BE2C (cell line): ENCODE measurements at regions not wholly inside any gene's neighbourhood (a gene's known extent, or its start where the extent isn't known, plus 50 kb on each side); places are given as distances from the start of the nearest gene placed in this dataset.

ENCODE experiments used
- DNase-seq: peaks from one replicate; pipeline ENCODE4 v3.0.0-alpha.2; 2020
- H3K27me3 ChIP-seq: fragments of 250-450 bp; sonication (Bioruptor Pico); 2 replicates; pipeline ENCODE4 v1.5.1; 2020; ENCODE audit warnings: mild to moderate bottlenecking
- H3K36me3 ChIP-seq: fragments of 250-450 bp; sonication (Bioruptor Pico); 2 replicates; pipeline ENCODE4 v1.5.1; 2020; ENCODE audit warnings: mild to moderate bottlenecking
- H3K4me1 ChIP-seq: fragments of 250-450 bp; sonication (Bioruptor Pico); 2 replicates; pipeline ENCODE4 v1.5.1; 2020
- H3K4me3 ChIP-seq: 2 replicates; pipeline ENCODE4 v1.5.1; 2011; ENCODE audit warnings: low read depth, low read length
- H3K9me3 ChIP-seq: fragments of 250-450 bp; sonication (Bioruptor Pico); 2 replicates; pipeline ENCODE4 v1.5.1; 2020
- TF ChIP-seq, protein P1 (sequence below): IDR thresholded peaks from 2 replicates; pipeline ENCODE4 v1.5.1; 2012; ENCODE audit warnings: mild to moderate bottlenecking, low read depth, low read length

GRCh38 chr4:59341506-59341905 is 1858.6 kb upstream of the ADGRL3 start:
- Histone ChIP-seq H3K9me3 (no peaks in the 10 kb centered on the region), H3K27me3 (no peaks in the 10 kb centered on the region), H3K36me3 (no peaks in the 10 kb centered on the region), H3K4me3 (no peak overlapping the region), H3K4me1 (no peaks in the 10 kb centered on the region)
- DNase-seq: no peak
- TF ChIP-seq, protein P1, sequence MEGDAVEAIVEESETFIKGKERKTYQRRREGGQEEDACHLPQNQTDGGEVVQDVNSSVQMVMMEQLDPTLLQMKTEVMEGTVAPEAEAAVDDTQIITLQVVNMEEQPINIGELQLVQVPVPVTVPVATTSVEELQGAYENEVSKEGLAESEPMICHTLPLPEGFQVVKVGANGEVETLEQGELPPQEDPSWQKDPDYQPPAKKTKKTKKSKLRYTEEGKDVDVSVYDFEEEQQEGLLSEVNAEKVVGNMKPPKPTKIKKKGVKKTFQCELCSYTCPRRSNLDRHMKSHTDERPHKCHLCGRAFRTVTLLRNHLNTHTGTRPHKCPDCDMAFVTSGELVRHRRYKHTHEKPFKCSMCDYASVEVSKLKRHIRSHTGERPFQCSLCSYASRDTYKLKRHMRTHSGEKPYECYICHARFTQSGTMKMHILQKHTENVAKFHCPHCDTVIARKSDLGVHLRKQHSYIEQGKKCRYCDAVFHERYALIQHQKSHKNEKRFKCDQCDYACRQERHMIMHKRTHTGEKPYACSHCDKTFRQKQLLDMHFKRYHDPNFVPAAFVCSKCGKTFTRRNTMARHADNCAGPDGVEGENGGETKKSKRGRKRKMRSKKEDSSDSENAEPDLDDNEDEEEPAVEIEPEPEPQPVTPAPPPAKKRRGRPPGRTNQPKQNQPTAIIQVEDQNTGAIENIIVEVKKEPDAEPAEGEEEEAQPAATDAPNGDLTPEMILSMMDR: no peak

DNA sequence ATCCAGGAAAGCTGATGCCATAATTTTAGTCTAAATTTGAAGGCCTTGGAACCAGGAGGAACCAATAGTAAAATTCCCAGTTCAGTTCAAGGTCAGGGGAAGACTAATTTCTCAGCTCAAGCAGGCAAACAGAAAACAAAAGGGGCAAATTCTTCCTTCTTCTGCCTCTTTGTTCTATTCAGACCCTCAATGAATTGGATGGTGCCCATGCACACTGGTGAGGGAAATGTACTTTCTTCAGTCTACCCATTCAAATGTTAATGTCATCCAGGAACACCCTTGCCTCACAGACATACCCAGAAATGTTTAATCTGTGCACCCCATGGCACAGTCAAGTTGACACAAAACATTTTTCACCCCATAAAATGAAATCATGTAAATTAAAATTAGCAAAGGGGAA is 1851.2 kb upstream of the ADGRL3 start:
- no peaks in the 10 kb centered on the region for H3K27me3 ChIP-seq
- H3K9me3 ChIP-seq: no peaks in the 10 kb centered on the region
- no peak overlapping the region for H3K4me3 ChIP-seq
- H3K4me1 ChIP-seq: no peaks in the 10 kb centered on the region
- TF ChIP-seq, protein P1: no peak
- H3K36me3 ChIP-seq: no peaks in the 10 kb centered on the region
- DNase-seq: no peak

DNA sequence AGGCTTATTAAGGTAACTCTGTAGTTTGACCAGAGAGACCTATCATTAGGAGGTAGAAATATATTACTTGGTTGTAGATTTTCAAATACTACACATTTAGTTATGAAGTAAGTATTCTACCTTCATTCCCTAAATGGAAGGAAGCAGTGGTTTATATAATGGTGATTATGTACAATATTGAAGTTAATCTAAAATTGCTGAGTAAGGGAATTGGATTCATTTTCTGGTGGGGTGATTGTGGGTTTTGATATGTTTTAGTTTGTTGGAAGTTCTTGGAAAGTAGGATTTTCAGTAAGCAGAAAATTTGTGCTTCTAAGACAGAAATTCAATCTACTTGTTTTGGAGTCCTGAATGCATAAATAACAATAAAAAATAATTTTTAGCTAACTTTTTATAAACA is 1830.9 kb upstream of the ADGRL3 start:
- Histone ChIP-seq H3K4me1 (no peaks in the 10 kb centered on the region), H3K4me3 (no peak overlapping the region), H3K9me3 (no peaks in the 10 kb centered on the region), H3K36me3 (no peaks in the 10 kb centered on the region), H3K27me3 (no peaks in the 10 kb centered on the region)
- TF ChIP-seq, protein P1: no peak
- no peak for DNase-seq

GRCh38 chr4:59374416-59374815 is 1825.7 kb upstream of the ADGRL3 start:
- no peak for DNase-seq
- no peaks in the 10 kb centered on the region for H3K4me1 ChIP-seq
- H3K9me3 ChIP-seq: peaks cover 3% of the 10 kb centered on the region; the same call in 1 of the 2 replicates
- TF ChIP-seq, protein P1: no peak
- H3K36me3 ChIP-seq: no peaks in the 10 kb centered on the region
- H3K4me3 ChIP-seq: no peak overlapping the region
- no peaks in the 10 kb centered on the region for H3K27me3 ChIP-seq

GRCh38 chr4:59380841-59381366 is 1819.2 kb upstream of the ADGRL3 start:
- H3K9me3 ChIP-seq: peaks cover 3% of the 10 kb centered on the region; the same call in 1 of the 2 replicates
- H3K27me3 ChIP-seq: no peaks in the 10 kb centered on the region
- H3K36me3 ChIP-seq: no peaks in the 10 kb centered on the region
- TF ChIP-seq, protein P1: no peak
- no peak overlapping the region for H3K4me3 ChIP-seq
- no peaks in the 10 kb centered on the region for H3K4me1 ChIP-seq
- DNase-seq: no peak

- H3K4me1 ChIP-seq: no peaks in the 10 kb centered on the region
- no peak for DNase-seq
- no peaks in the 10 kb centered on the region for H3K36me3 ChIP-seq
- no peaks in the 10 kb centered on the region for H3K27me3 ChIP-seq
- TF ChIP-seq, protein P1: no peak
- H3K4me3 ChIP-seq: no peak overlapping the region
- peaks cover 3% of the 10 kb centered on the region; the same call in 1 of the 2 replicates for H3K9me3 ChIP-seq
Observed at GRCh38 chr4:59381591-59381990, 1818.5 kb upstream of the ADGRL3 start.
